ENCODE measurements at regions not wholly inside any gene's neighbourhood (a gene's known extent, or its start where the extent isn't known, plus 50 kb on each side); places are given as distances from the start of the nearest gene placed in this dataset.

- TF ChIP-seq, protein P1, sequence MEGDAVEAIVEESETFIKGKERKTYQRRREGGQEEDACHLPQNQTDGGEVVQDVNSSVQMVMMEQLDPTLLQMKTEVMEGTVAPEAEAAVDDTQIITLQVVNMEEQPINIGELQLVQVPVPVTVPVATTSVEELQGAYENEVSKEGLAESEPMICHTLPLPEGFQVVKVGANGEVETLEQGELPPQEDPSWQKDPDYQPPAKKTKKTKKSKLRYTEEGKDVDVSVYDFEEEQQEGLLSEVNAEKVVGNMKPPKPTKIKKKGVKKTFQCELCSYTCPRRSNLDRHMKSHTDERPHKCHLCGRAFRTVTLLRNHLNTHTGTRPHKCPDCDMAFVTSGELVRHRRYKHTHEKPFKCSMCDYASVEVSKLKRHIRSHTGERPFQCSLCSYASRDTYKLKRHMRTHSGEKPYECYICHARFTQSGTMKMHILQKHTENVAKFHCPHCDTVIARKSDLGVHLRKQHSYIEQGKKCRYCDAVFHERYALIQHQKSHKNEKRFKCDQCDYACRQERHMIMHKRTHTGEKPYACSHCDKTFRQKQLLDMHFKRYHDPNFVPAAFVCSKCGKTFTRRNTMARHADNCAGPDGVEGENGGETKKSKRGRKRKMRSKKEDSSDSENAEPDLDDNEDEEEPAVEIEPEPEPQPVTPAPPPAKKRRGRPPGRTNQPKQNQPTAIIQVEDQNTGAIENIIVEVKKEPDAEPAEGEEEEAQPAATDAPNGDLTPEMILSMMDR (conservative IDR thresholded peaks at IDR 0.05) = no peak
- TF ChIP-seq ZFX (IDR thresholded peaks at IDR 0.05) = no peak
- H3K27ac ChIP-seq = no peak overlapping the region
Observed at GRCh38 chr4:137608085-137608484, 75.8 kb upstream of the PCDH18 start.

- TF ChIP-seq, protein P1 (conservative IDR thresholded peaks at IDR 0.05) = no peak
- TF ChIP-seq ZFX (IDR thresholded peaks at IDR 0.05) = no peak
- H3K27ac ChIP-seq = no peak overlapping the region
Observed at GRCh38 chr4:137602436-137602835, 70.1 kb upstream of the PCDH18 start.

- TF ChIP-seq, protein P1 (conservative IDR thresholded peaks at IDR 0.05) = no peak
- TF ChIP-seq ZFX (IDR thresholded peaks at IDR 0.05) = no peak
Observed at GRCh38 chr4:137601934-137602333, 69.6 kb upstream of the PCDH18 start.

GRCh38 chr4:137599734-137600133 lies 67.4 kb upstream of the PCDH18 start:
- no peak for TF ChIP-seq ZFX (IDR thresholded peaks at IDR 0.05)
- TF ChIP-seq, protein P1 (conservative IDR thresholded peaks at IDR 0.05) = no peak
- no peak overlapping the region for H3K27ac ChIP-seq

More at GRCh38 chr4:137601934-137602333, 69.6 kb upstream of the PCDH18 start:
- H3K27ac ChIP-seq = no peak overlapping the region

DNA sequence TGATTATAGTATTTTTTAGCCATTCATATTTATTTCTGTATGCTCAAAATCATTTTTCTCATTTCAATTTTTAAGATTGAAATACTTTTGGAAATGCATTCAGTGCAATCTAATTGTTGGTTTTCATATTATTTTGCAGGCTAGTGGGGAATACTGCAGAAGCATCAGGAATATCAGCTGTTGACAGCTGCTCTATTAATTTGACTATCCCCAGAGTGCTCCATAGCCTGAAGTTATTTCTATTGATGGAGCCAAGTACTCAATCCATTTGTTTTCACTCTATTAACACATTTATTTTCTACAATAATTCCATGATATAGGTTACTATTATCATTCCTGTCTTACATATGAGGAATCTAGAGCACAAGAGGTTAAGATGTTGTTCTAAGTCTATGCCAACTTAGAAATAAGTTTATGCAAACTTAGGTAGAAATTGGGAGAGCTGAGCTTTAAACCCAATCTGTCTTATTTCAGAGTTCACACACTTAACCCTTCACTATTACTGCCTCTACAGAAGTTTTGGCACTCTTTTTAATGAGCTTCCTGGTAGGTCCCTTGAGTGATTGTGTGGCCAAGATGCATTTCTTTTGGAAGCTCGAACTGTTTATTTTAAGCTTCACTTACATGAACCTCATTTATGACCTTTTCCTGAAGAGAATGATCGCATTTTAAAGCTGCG lies 65.6 kb upstream of the PCDH18 start:
- H3K27ac ChIP-seq = no peak overlapping the region
- no peak for TF ChIP-seq ZFX (IDR thresholded peaks at IDR 0.05)
- TF ChIP-seq, protein P1 (conservative IDR thresholded peaks at IDR 0.05) = no peak

DNA sequence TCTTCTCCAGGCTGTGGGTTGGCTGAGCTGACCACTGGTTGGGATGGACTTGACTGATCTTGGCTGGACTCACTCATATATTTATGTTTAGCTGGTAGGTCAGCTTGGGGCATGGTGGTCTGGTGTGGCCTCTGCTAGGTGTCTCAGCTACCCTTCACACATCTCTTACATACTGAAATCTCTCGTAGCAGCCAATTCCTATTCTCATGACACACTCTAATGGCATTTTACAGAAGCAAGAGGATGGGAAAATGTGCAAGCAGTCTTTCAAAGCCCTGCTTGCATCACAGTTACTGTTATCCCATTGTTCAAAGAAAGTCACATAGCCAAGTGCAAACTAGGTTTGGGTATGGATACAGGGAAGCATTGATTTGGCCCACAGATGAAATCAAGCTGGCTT lies 55.5 kb upstream of the PCDH18 start:
- no peak for TF ChIP-seq ZFX (IDR thresholded peaks at IDR 0.05)
- TF ChIP-seq, protein P1 (conservative IDR thresholded peaks at IDR 0.05) = no peak
- H3K27ac ChIP-seq = no peak overlapping the region

DNA sequence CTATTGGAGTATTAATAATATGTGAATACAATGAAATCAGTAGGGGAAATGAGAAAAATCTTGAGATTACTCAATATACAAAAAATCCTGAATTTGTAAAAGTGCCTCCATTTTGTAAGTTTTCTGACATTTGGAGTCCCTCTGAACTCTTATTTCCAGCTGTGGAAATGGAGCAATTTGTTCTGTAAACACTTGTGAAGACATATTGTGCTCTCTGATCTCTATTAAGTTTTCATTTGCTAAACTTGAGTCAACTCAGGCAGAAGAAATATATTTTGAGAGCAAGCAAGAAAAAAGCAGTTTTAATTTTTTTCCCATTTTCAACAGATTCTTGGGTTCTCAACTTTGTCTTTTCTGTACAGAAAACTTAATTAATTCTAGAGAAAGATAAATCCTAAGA lies 51.4 kb upstream of the PCDH18 start:
- no peak for TF ChIP-seq ZFX (IDR thresholded peaks at IDR 0.05)
- TF ChIP-seq, protein P1 (conservative IDR thresholded peaks at IDR 0.05) = no peak
- no peak overlapping the region for H3K27ac ChIP-seq
